NCI-H146 (cell line): ENCODE measurements at regions not wholly inside any gene's neighbourhood (a gene's known extent, or its start where the extent isn't known, plus 50 kb on each side); places are given as distances from the start of the nearest gene placed in this dataset.

Source experiments
- DNase-seq: peaks from one replicate; lab custom pipeline; 2025; lab: John Stamatoyannopoulos, UW

DNA sequence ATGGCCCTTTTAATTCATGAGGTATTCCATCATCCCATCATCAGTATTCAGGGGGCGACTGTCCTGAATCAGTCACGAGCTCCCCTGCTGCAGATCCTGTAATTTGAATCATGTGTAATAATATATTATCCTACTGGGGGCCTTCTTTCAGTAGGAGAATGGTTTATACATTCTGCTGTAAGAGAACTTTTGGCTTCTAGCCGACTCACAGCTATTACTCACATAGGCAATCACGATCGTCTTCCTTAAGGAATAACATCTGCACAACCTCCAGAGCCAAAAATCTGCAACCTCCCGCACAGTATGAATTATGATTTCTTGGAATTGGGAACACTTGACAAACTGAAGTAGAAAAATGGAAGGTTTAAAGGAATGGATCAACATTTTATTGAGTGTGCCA is 343.0 kb downstream of the USP25 start:
- DNase-seq: no peak

DNA sequence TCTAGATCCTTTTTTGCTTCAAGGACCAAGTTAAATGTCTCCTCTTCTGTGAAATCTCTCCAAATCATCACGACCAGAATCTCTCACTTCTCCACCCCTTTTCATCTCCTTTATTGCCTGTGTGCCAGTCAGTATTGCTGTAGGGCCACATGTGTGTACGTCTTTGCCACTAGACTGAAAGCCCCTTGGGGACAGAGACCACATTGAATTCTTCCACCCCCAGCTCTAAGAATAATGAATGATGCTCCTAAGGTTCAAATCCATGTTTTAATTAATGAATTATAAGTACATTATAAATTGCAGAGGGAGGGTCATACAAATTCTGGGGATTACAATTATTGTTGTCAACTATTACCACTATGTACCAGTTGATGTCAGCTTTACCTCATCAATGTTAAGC is 343.8 kb downstream of the USP25 start:
- DNase-seq: no peak

DNA sequence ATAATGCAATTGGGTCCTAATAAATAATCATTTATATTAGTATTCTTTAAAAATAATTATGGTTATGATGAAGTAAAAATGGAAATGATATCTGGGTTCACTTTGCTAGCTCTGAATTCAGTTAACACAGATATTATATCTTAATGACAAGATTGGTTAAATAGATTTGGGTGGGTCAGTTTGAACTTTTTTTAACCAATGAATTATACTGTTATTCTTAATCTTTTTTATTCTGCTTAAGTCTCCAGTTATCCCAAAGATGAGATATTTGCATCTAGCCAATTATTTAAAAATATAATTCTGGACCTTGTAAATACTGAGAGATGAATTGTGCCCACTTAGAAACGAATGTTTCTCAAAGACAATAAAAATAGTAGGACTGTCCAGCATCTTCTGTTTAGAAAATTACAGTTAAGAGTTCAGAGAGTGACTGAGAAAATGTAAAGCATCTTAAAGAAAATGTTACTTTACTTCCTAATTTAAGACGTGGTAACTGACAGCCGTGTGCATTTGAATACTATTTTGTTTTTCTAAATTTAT is 345.2 kb downstream of the USP25 start:
- no peak for DNase-seq

GRCh38 chr21:16075649-16076282 is 346.0 kb downstream of the USP25 start:
- DNase-seq: no peak

- DNase-seq: no peak
These were observed 346.7 kb downstream of the USP25 start for GRCh38 chr21:16076465-16076864.

- no peak for DNase-seq
These were observed 348.6 kb downstream of the USP25 start for GRCh38 chr21:16078382-16078781.

- no peak for DNase-seq
These were observed 350.0 kb downstream of the USP25 start for GRCh38 chr21:16079830-16080229.

- DNase-seq: no peak
These were observed 351.5 kb downstream of the USP25 start for GRCh38 chr21:16081304-16081703.

DNA sequence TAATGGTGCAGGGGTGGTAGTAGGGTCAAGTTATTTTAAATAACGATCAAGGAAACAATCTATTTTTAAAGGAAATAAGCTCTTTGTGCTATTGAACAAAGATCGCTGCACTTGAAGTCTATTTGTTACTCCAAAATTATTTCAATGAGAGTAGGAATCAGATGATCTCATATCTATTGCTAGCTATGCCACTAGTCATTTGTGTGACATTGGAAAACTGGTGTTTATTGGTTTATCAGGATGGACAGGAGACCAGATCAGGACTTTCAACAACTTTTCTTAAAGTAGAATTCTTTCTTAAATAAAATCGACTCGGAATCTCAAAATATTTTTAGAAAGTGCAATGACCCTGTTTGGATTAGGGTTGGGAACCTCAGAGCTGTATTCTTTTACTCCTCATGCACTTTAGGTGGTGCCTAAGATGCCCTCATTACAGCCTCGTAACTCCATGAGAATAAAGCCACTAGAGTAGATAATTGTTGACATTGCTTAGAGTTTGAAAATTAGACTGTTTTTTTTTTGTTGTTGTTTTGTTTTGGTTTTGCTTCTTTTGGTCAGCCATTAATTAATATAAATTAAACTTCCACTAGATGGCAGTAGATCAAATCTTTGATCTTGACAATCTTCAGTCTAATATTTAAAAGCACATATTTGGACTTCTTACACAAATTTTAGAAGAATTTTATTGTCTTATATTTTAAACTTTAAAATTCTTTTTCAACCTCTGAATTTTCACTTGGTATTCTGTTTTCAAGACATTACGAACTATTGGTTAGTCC is 352.4 kb downstream of the USP25 start:
- DNase-seq: peak; percentile 3

DNA sequence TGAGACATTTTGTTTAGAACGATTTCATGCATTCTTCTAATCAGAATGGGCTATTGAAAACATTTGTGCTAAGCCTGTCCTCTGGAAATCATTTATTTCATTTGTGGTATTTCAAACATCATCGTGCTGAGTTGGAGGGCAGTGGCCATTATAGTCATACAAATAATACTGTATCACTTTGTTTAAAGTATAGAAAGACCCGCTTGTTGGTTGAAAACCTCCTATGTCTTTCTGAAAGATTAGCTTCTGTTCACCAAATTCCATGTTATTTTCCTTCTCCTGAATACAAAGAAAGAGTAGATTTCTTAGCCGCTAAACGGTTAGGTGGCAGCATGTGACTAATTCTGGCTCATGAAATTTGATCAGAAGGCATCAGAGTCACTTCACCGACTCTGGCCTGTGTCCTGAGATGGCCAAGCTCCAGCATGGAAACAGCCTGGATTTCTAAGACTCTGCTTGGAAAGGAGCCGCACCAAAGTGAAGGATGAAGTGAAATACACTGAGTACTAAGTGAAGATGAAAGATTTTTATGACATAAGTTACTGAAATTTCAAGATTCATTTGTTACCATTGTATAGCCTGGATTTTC is 355.1 kb downstream of the USP25 start:
- no peak for DNase-seq

GRCh38 chr21:16085421-16085820 is 355.6 kb downstream of the USP25 start:
- DNase-seq: no peak

GRCh38 chr21:16086121-16086520 is 356.3 kb downstream of the USP25 start:
- DNase-seq: no peak

DNA sequence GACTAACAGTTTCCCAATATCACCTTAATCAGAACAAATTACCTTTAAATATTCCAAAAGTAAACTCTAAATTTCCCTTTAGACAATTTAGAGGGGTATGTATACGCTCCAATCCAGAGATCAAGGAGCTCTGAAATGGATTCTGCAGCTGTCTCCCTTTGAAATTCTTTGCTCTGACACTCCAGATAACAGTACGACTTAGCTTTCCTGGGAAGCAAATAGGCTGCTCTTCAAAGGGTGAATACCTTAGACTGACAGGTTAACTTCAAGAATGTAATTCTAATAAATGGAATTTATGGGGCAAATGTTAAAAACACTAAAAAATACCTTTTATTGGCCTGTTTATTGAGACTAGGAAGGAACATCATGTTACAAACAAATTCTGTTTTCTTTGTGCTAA is 357.2 kb downstream of the USP25 start:
- no peak for DNase-seq

- DNase-seq: no peak
These were observed 357.7 kb downstream of the USP25 start for GRCh38 chr21:16087523-16087922.

- no peak for DNase-seq
These were observed 358.3 kb downstream of the USP25 start for GRCh38 chr21:16088056-16088455.

GRCh38 chr21:16095005-16095404 is 365.2 kb downstream of the USP25 start:
- no peak for DNase-seq

DNA sequence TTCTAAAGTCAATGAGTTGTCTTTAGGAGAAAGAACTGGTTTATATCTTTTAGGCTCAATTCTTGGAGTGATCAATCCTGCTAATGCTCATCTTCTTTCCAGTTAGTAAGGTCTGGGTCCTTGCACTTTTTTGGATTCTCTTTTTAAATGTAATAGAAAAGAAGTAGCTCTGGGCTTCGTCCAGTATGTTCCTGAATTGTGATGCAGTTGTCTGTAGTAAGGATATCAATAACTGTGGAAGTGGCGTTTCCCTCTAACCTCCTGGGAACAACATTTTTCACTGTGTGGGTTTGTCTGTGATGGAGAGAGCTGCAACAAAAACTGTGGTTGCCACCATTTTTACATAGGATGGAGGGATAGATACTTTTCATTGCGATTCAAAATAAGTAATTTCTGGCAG is 367.2 kb downstream of the USP25 start:
- no peak for DNase-seq

GRCh38 chr21:16102113-16102512 is 372.3 kb downstream of the USP25 start:
- no peak for DNase-seq

DNA sequence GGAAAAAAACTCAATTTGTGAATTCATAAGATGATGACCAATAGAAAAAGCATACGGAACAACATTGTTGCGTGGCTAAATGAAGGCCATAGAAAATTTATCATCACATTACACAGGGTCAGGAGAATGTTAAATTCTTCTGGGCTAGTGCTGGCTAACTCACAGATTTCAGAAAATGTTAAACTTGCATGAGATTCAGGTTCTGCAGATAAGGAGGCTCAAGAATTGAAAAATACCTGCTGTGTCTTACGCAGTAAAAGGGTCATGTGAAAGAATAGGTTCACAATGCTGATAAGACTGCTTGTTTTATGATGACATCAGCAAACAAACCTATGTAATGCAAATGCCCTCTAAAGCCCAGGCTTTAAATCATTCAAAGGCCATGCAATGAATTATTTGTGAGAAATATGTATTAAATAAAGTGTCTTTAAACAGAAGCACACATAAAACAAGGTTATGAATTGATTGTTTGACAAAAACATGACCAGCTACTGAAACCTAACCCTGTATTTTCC is 378.8 kb downstream of the USP25 start:
- no peak for DNase-seq

DNA sequence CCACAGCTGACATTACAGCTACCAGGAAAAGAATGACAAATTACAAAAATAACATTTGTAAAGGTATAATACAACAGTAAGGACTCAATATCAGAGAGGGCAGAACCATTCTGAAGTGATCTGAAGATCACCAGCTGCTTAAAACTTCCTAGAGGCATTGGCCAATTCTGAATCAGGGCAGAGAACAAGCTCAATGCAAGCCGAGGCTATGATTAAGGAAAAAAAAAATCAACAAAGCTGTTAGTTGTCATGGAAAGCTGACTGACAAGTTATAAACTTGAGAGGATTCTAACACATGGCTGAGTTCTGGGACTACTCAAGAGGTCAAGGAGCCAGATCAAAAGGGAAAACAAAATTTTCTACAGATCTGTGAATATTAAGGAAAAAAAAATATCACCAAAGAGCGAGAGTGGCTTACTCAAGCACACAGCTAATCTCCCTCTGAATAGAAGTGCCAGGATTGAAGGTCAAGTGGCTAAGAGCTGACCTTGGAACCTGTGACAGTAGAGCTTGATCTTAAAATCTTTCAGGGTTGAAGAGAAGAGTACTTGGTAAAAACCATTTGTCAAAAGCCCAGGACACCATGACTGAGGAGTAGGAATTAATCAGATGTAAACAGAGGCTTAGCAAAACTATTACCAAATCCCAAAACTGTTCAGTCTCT is 383.4 kb downstream of the USP25 start:
- no peak for DNase-seq

DNA sequence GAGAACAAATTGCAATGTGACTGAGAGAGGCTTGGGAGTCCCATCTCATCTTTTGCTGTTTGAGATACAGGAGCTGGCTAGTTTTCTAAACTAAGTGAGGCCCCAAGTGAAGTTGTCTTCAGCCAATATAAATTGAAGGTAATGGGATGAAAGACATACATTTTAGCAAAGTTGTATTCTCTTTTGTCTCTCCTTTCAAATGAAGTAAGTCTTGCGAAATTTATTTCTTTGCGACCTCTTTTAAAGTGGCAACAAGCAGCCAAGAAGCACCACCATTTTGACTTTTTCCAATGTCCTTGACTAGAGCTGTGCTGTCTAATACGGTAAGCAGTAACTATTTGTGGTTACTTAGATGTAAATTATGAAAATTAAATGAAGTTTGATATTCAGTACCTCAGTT is 385.7 kb downstream of the USP25 start:
- DNase-seq: no peak

DNA sequence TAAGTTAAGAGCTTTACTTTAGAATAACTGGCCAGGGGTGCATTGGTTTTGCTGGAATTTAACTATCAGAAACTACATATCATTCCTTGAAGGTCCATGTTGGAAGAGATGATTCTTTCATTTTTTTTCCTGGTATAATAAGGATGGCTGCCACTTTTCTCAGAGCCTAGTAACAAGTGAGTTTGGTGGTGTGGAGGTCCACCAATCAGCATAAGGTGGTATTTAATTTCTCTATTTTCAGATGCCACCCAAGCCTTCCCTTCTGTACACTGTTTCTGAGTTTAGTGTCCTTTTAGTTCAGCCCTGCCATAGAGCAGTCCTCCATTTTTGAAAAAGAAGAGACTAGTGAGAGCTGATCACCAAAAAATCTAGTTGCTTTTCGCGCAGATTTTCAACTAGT is 386.3 kb downstream of the USP25 start:
- DNase-seq: no peak
